Activated CD4-positive, alpha-beta T cell treated with anti-CD3 and anti-CD28 coated beads, Interleukin-2, amount 50 U/mL, for 16 hours (primary cell): ENCODE measurements at regions not wholly inside any gene's neighbourhood (a gene's known extent, or its start where the extent isn't known, plus 50 kb on each side); places are given as distances from the start of the nearest gene placed in this dataset.
"Not testable (repeated sequence)": the region's sequence is repeated elsewhere in the genome, so short reads cannot be mapped to it uniquely, and the experiment has no call there.

Source experiments
- DNase-seq: peaks from one replicate; pipeline ENCODE4 v3.0.0-alpha.2; 2020

DNA sequence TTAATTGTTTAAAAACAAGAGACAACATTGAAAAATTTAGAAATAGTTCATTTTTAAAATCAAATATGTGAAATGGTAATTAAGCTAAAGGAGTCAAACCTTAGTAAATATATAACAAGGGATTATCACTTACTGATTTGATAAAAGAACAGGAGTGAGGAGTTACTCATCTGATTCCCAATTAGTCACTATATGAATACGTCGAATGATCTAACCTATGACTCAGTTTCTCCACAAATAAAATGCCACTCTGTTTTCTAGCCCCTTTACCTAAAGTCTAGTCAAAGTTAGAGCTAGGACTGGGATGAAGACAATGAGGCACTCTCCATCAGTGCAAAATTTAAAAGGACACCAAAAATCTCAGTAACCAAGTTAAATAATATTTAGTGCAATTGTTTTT lies 70.4 kb upstream of the RASEF start:
- no peak for DNase-seq

GRCh38 chr9:83132768-83133167 lies 69.8 kb upstream of the RASEF start:
- no peak for DNase-seq

DNA sequence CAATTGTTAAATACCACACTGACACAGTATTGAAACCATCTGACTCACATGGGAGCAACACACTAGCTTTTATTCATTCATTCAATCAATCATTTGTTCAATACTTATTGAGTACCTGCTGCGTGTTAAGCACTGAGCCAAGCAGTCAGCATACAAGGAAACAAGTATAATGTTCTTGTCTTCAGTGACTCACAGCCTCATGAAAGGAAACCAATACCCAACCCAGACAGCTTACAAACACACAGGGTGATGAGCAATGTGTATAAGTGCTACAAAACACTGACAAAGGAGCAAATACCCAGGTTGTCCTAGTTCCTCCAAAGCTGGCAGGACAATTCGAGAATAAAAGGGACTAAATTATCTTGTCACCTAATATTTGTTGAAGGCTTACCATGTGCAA lies 67.6 kb upstream of the RASEF start:
- DNase-seq, result no peak

DNA sequence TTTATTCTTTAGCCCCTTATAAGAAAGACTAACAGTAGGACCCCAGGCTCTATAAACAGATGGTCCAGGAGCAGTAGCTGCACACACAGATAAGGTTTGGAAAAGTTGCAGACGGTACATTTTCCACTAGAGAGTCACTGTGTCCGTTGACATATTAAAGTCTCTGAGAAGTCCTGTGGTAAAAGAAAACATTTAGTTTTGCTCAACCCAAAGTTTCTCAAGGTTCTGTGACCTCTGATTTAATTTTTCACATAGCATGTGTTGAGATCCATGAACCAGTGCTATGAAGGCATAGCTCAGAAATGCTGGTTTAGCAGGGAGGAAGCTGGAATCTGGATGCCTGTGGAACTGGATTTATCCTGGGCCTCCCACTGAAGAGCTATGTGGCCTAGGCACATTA lies 62.7 kb upstream of the RASEF start:
- DNase-seq, result no peak

DNA sequence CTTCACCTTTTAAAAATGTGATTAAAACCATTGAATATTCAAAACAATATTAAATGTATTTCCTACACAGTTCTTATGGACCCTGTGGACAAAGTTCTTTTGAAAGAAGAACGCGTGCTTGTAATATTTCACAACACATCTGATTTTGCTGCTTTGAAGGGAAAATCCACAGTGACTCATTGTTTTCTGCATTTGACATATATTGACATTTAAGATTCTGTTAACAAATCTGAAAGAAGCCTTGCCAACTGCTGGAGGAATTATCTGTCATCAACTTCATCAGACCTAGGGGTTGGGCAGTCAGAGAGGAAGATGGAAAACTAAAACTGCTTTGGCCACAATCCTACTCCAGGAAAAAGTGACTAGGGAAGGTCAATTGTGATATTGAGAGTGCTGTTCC lies 56.9 kb upstream of the RASEF start:
- no peak for DNase-seq

DNA sequence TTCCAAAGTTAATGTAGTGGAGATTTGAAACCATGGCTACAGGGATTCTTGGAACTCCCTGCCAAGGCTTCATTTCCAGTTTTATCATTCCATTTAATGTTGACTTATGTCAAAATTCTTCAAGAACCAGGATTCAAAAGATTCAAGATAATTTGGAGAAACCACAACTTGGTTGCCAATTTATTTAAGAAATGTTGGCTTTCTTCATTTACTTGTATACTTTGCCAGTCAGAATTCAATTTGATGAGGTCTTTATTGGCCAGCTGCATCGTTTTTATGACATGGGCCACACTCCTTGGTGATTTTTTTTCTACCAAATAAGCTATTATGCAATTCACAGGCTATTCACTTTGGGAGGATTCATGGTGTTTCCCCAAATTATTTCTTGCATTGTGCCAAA lies 53.1 kb upstream of the RASEF start:
- no peak for DNase-seq

GRCh38 chr9:83113445-83113844 lies 50.5 kb upstream of the RASEF start:
- DNase-seq, result not testable (repeated sequence)
